H9 (cell line): ENCODE measurements at regions not wholly inside any gene's neighbourhood (a gene's known extent, or its start where the extent isn't known, plus 50 kb on each side); places are given as distances from the start of the nearest gene placed in this dataset.
A peak's percentile ranks its signal among the peaks of the same experiment; 100 is the strongest.

Experiments
- DNase-seq: peaks from one replicate; pipeline ENCODE4 v3.0.0-alpha.2; 2017
- H2AFZ ChIP-seq: one replicate; pipeline ENCODE4 v1.6.1; 2013; ENCODE audit warnings: mild to moderate bottlenecking, low read length, control low read depth, moderate library complexity
- H2AK5ac ChIP-seq: 2 replicates; pipeline ENCODE4 v1.6.1; 2013; ENCODE audit warnings: low read length, control low read depth, mixed read lengths; ENCODE audit not compliant: insufficient read length
- H2BK120ac ChIP-seq: one replicate; pipeline ENCODE4 v1.6.1; 2013; ENCODE audit warnings: low read depth, mild to moderate bottlenecking, low read length, control low read depth, inconsistent platforms; ENCODE audit not compliant: poor library complexity, severe bottlenecking
- H2BK12ac ChIP-seq: 2 replicates; pipeline ENCODE4 v1.6.1; 2013; ENCODE audit warnings: low read length, control low read depth, mixed read lengths, low read depth; ENCODE audit not compliant: insufficient read length
- H2BK15ac ChIP-seq: 2 replicates; pipeline ENCODE4 v1.6.1; 2013; ENCODE audit warnings: low read depth, low read length, control low read depth
- H2BK20ac ChIP-seq: one replicate; pipeline ENCODE4 v1.6.1; 2013; ENCODE audit warnings: low read depth, mild to moderate bottlenecking, low read length, control low read depth, inconsistent platforms; ENCODE audit not compliant: poor library complexity, severe bottlenecking
- H2BK5ac ChIP-seq: 2 replicates; pipeline ENCODE4 v1.6.1; 2013; ENCODE audit warnings: low read length, control low read depth, mixed read lengths; ENCODE audit not compliant: insufficient read length
- H3K14ac ChIP-seq: 2 replicates; pipeline ENCODE4 v1.6.1; 2013; ENCODE audit warnings: low read length, control low read depth; ENCODE audit not compliant: insufficient read depth
- H3K18ac ChIP-seq: 2 replicates; pipeline ENCODE4 v1.6.1; 2013; ENCODE audit warnings: low read depth, mild to moderate bottlenecking, mixed read lengths, low read length, control low read depth; ENCODE audit not compliant: insufficient read length
- H3K23ac ChIP-seq: 2 replicates; pipeline ENCODE4 v1.6.1; 2013; ENCODE audit warnings: low read length, control low read depth, mixed read lengths, low read depth; ENCODE audit not compliant: insufficient read length
- H3K23me2 ChIP-seq: 2 replicates; pipeline ENCODE4 v1.6.1; 2013; ENCODE audit warnings: low read depth, mild to moderate bottlenecking, mixed read lengths, low read length, control low read depth; ENCODE audit not compliant: insufficient read length, poor library complexity, severe bottlenecking
- H3K27ac ChIP-seq: 2 replicates; pipeline ENCODE4 v1.5.1; 2013; ENCODE audit warnings: low read length, control low read depth, mixed read lengths, low read depth; ENCODE audit not compliant: insufficient read length
- H3K27me3 ChIP-seq: 2 replicates; pipeline ENCODE4 v1.6.1; 2013; ENCODE audit warnings: low read length, control low read depth, inconsistent platforms; ENCODE audit not compliant: insufficient read depth
- H3K4ac ChIP-seq: 2 replicates; pipeline ENCODE4 v1.6.1; 2013; ENCODE audit warnings: low read depth, mild to moderate bottlenecking, control low read depth, inconsistent platforms, low read length, moderate library complexity
- H3K4me1 ChIP-seq: 2 replicates; pipeline ENCODE4 v1.6.1; 2013; ENCODE audit warnings: low read length, control low read depth, inconsistent platforms; ENCODE audit not compliant: insufficient read depth
- H3K4me2 ChIP-seq: 2 replicates; pipeline ENCODE4 v1.6.1; 2013; ENCODE audit warnings: low read length, control low read depth, mixed read lengths; ENCODE audit not compliant: insufficient read length, insufficient read depth
- H3K56ac ChIP-seq: 2 replicates; pipeline ENCODE4 v1.6.1; 2013; ENCODE audit warnings: low read depth, mild to moderate bottlenecking, mixed read lengths, low read length, control low read depth; ENCODE audit not compliant: insufficient read length
- H3K79me1 ChIP-seq: 2 replicates; pipeline ENCODE4 v1.6.1; 2013; ENCODE audit warnings: low read depth, mild to moderate bottlenecking, moderate library complexity, low read length, control low read depth, inconsistent platforms; ENCODE audit not compliant: insufficient read depth, poor library complexity, severe bottlenecking
- H3K79me2 ChIP-seq: 2 replicates; pipeline ENCODE4 v1.6.1; 2013; ENCODE audit warnings: low read length, control low read depth, inconsistent platforms; ENCODE audit not compliant: insufficient read depth
- H3K9ac ChIP-seq: 2 replicates; pipeline ENCODE4 v1.6.1; 2013; ENCODE audit warnings: low read length, control low read depth, mixed read lengths; ENCODE audit not compliant: insufficient read length; ENCODE audit errors: extremely low read depth
- H3K9me3 ChIP-seq: one replicate; pipeline ENCODE4 v1.6.1; 2013; ENCODE audit warnings: low read depth, low read length, inconsistent platforms; ENCODE audit not compliant: control insufficient read depth
- H3T11ph ChIP-seq: one replicate; pipeline ENCODE4 v1.6.1; 2013; ENCODE audit warnings: mild to moderate bottlenecking, low read length, control low read depth, inconsistent platforms
- H4K20me1 ChIP-seq: one replicate; pipeline ENCODE4 v1.6.1; 2013; ENCODE audit not compliant: control insufficient read depth, insufficient read length, insufficient read depth
- H4K5ac ChIP-seq: 2 replicates; pipeline ENCODE4 v1.6.1; 2013; ENCODE audit warnings: low read depth, mild to moderate bottlenecking, mixed read lengths, low read length, control low read depth; ENCODE audit not compliant: insufficient read length
- H4K8ac ChIP-seq: replicated peaks from 2 replicates; pipeline ENCODE4 v1.6.1; 2013; ENCODE audit warnings: low read length, control low read depth, mixed read lengths, low read depth; ENCODE audit not compliant: insufficient read length
- H4K91ac ChIP-seq: 2 replicates; pipeline ENCODE4 v1.6.1; 2013; ENCODE audit warnings: low read depth, mild to moderate bottlenecking, moderate library complexity, mixed read lengths, low read length, control low read depth; ENCODE audit not compliant: insufficient read length
- H3K27ac Mint-ChIP-seq, 3 experiments: 2 replicates in 2 of 3; 3 replicates in 1 of 3; pipeline ENCODE4 v1.8.0; 2020 to 2021; ENCODE audit warnings: mixed read lengths in 3 of 3, mild to moderate bottlenecking in 1 of 3, moderate library complexity in 1 of 3
- H3K27me3 Mint-ChIP-seq: 2 replicates; pipeline ENCODE4 v1.8.0; 2021; ENCODE audit warnings: low read depth, mild to moderate bottlenecking, moderate library complexity, mixed read lengths
- H3K36me3 Mint-ChIP-seq, 3 experiments: 2 replicates in 2 of 3; 3 replicates in 1 of 3; pipeline ENCODE4 v1.8.0; 2020 to 2021; ENCODE audit warnings: low read depth in 3 of 3, mixed read lengths in 3 of 3; ENCODE audit not compliant: insufficient read depth in 1 of 3
- H3K4me1 Mint-ChIP-seq, 2 experiments: 2 replicates each; pipeline ENCODE4 v1.8.0; 2020; ENCODE audit warnings: mixed read lengths in 2 of 2
- H3K4me3 Mint-ChIP-seq, 2 experiments: 2 replicates in 1 of 2; 3 replicates in 1 of 2; pipeline ENCODE4 v1.8.0; 2020 to 2021; ENCODE audit warnings: mild to moderate bottlenecking in 2 of 2, mixed read lengths in 2 of 2, moderate library complexity in 1 of 2
- H3K9me3 Mint-ChIP-seq, 2 experiments: 2 replicates in 1 of 2; 3 replicates in 1 of 2; pipeline ENCODE4 v1.8.0; 2020; ENCODE audit warnings: mild to moderate bottlenecking in 2 of 2, mixed read lengths in 2 of 2, moderate library complexity in 1 of 2
- WGBS: extraction: QIAGEN DNeasy Blood & Tissue Kit; methylation state at CpG from one replicate; pipeline ENCODE4 v1.1.7; 2013; ENCODE audit warnings: missing lambda C conversion rate, low lambda C conversion rate, mixed read lengths; ENCODE audit not compliant: insufficient read length; ENCODE audit errors: extremely low coverage; 5-methylcytosine and 5-hydroxymethylcytosine counted together
- TF ChIP-seq, protein P1 (sequence below): fragments of 200-600 bp; sonication (generic); conservative IDR thresholded peaks from 3 replicates; pipeline ENCODE4 v1.8.0; 2021; ENCODE audit warnings: antibody characterized with exemption, mild to moderate bottlenecking

- Histone ChIP-seq H4K8ac (no peak overlapping the region), H2AFZ (no peak overlapping the region), H2AK5ac (no peak overlapping the region), H3K4me2 (no peak overlapping the region), H4K5ac (no peak overlapping the region), H2BK120ac (no peak overlapping the region), H2BK5ac (no peak overlapping the region), H3K79me1 (no peaks in the 10 kb centered on the region), H3K4ac (no peak overlapping the region), H3K14ac (no peak overlapping the region), H3K79me2 (no peaks in the 10 kb centered on the region), H2BK15ac (no peak overlapping the region), H3K9ac (no peak overlapping the region), H2BK20ac (no peak overlapping the region), H3K27me3 (no peaks in the 10 kb centered on the region), H3K27ac (no peak overlapping the region), H4K20me1 (no peaks in the 10 kb centered on the region), H3K23ac (no peak overlapping the region), H3K9me3 (no peaks in the 10 kb centered on the region), H3K18ac (no peak overlapping the region), H4K91ac (no peak overlapping the region), H3K56ac (no peak overlapping the region), H3T11ph (no peak overlapping the region), H2BK12ac (no peak overlapping the region), H3K23me2 (no peaks in the 10 kb centered on the region), H3K4me1 (no peaks in the 10 kb centered on the region; the same call in 1 of the 2 replicates)
- no CpG with 5 or more reads among the region's 10 CpGs for WGBS
- DNase-seq: no peak
- H3K9me3 Mint-ChIP-seq: no peaks in the 10 kb centered on the region
- H3K36me3 Mint-ChIP-seq: no peaks in the 10 kb centered on the region
- no peak overlapping the region for H3K4me3 Mint-ChIP-seq
- no peaks in the 10 kb centered on the region for H3K27me3 Mint-ChIP-seq
- peaks cover 25 to 38% of the 10 kb centered on the region in 2 experiments for H3K4me1 Mint-ChIP-seq
- TF ChIP-seq, protein P1, sequence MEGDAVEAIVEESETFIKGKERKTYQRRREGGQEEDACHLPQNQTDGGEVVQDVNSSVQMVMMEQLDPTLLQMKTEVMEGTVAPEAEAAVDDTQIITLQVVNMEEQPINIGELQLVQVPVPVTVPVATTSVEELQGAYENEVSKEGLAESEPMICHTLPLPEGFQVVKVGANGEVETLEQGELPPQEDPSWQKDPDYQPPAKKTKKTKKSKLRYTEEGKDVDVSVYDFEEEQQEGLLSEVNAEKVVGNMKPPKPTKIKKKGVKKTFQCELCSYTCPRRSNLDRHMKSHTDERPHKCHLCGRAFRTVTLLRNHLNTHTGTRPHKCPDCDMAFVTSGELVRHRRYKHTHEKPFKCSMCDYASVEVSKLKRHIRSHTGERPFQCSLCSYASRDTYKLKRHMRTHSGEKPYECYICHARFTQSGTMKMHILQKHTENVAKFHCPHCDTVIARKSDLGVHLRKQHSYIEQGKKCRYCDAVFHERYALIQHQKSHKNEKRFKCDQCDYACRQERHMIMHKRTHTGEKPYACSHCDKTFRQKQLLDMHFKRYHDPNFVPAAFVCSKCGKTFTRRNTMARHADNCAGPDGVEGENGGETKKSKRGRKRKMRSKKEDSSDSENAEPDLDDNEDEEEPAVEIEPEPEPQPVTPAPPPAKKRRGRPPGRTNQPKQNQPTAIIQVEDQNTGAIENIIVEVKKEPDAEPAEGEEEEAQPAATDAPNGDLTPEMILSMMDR: no peak
- peak overlapping the region in 1 of 3 experiments; percentile 81; a peak in 3 of 7 replicates for H3K27ac Mint-ChIP-seq
These were observed 939.7 kb downstream of the NR2F1-AS1 start for GRCh38 chr5:92641031-92641962.
